IMR-90 (cell line): ENCODE measurements at regions not wholly inside any gene's neighbourhood (a gene's known extent, or its start where the extent isn't known, plus 50 kb on each side); places are given as distances from the start of the nearest gene placed in this dataset.

Experiments used
- ATAC-seq: fragments of 200-7000 bp; cut with Tn5 transposase; 2 replicates; pipeline ENCODE4 v1.9.1; 2020; ENCODE audit warnings: low read depth, mild to moderate bottlenecking, moderate library complexity
- BruUV-seq: library from RNA; stranded (reverse); fragments of 400-500 nt; replicated peaks from 2 replicates; lab custom pipeline; 2021; lab: Mats Ljungman, UMichigan
- CTCF ChIA-PET: fragments of 300-600 bp; formaldehyde crosslinking; extraction: SDS; loops from one replicate; lab custom pipeline; 2021; ENCODE audit warnings: antibody characterized with exemption; lab: Yijun Ruan, JAX
- POLR2A ChIA-PET: fragments of 300-600 bp; sonication (Branson Sonifier 250); formaldehyde crosslinking; loops from one replicate; lab custom pipeline; 2022; ENCODE audit warnings: antibody characterized with exemption; ENCODE audit not compliant: unreplicated experiment; lab: Charles Lee
- DNase-seq: peaks from one replicate; pipeline ENCODE4 v3.0.0; 2013
- H2AFZ ChIP-seq: replicated peaks from 2 replicates; pipeline ENCODE3; 2013; ENCODE audit warnings: low read length, mild to moderate bottlenecking; ENCODE audit not compliant: poor library complexity
- H2AK5ac ChIP-seq: 2 replicates; pipeline ENCODE4 v1.6.1; 2013; ENCODE audit warnings: low read depth, low read length, inconsistent platforms
- H2AK9ac ChIP-seq: replicated peaks from 2 replicates; pipeline ENCODE3; 2013; ENCODE audit warnings: mild to moderate bottlenecking, low read depth, low read length, moderate library complexity; ENCODE audit not compliant: poor library complexity
- H2BK120ac ChIP-seq: 2 replicates; pipeline ENCODE4 v1.6.1; 2013; ENCODE audit warnings: low read depth, low read length, inconsistent platforms
- H2BK15ac ChIP-seq: 3 replicates; pipeline ENCODE4 v1.6.1; 2013; ENCODE audit warnings: low read depth, low read length, inconsistent platforms
- H2BK20ac ChIP-seq: 2 replicates; pipeline ENCODE4 v1.6.1; 2013; ENCODE audit warnings: low read depth, mild to moderate bottlenecking, inconsistent platforms, low read length, moderate library complexity
- H2BK5ac ChIP-seq: 2 replicates; pipeline ENCODE4 v1.6.1; 2013; ENCODE audit warnings: mild to moderate bottlenecking, low read depth, low read length, inconsistent platforms; ENCODE audit not compliant: poor library complexity, severe bottlenecking
- H3K14ac ChIP-seq: replicated peaks from 2 replicates; pipeline ENCODE4 v1.6.1; 2013; ENCODE audit warnings: low read depth, low read length, inconsistent platforms
- H3K18ac ChIP-seq: 2 replicates; pipeline ENCODE4 v1.6.1; 2013; ENCODE audit warnings: low read depth, low read length, control low read depth
- H3K23ac ChIP-seq: 2 replicates; pipeline ENCODE4 v1.6.1; 2013; ENCODE audit warnings: low read depth, low read length, inconsistent platforms
- H3K27ac ChIP-seq: 2 replicates; pipeline ENCODE4 v1.5.1; 2013; ENCODE audit warnings: mild to moderate bottlenecking, control low read depth, low read length; ENCODE audit not compliant: insufficient read depth
- H3K27me3 ChIP-seq: 2 replicates; pipeline ENCODE4 v1.6.1; 2013; ENCODE audit warnings: low read length; ENCODE audit not compliant: control insufficient read depth, insufficient read depth
- H3K36me3 ChIP-seq: 2 replicates; pipeline ENCODE4 v1.6.1; 2013; ENCODE audit warnings: low read length, mixed read lengths; ENCODE audit not compliant: control insufficient read depth, insufficient read depth
- H3K4ac ChIP-seq: 2 replicates; pipeline ENCODE4 v1.6.1; 2013; ENCODE audit warnings: low read depth, low read length, inconsistent platforms
- H3K4me1 ChIP-seq: 2 replicates; pipeline ENCODE4 v1.6.1; 2013; ENCODE audit warnings: low read length, mixed read lengths; ENCODE audit not compliant: control insufficient read depth, insufficient read depth
- H3K4me2 ChIP-seq: 2 replicates; pipeline ENCODE4 v1.6.1; 2013; ENCODE audit warnings: low read depth, mild to moderate bottlenecking, control low read depth, low read length, moderate library complexity
- H3K4me3 ChIP-seq: 2 replicates; pipeline ENCODE4 v1.5.1; 2013; ENCODE audit warnings: low read depth, mild to moderate bottlenecking, control low read depth, low read length, moderate library complexity; ENCODE audit not compliant: insufficient read depth
- H3K56ac ChIP-seq: 2 replicates; pipeline ENCODE4 v1.6.1; 2013; ENCODE audit warnings: low read length, inconsistent platforms; ENCODE audit not compliant: insufficient read depth; ENCODE audit errors: extremely low read depth
- H3K79me1 ChIP-seq, 2 experiments: 2 replicates each; pipeline ENCODE4 v1.6.1; 2013; ENCODE audit warnings: low read length in 2 of 2, inconsistent platforms in 1 of 2, low read depth in 1 of 2
- H3K9ac ChIP-seq: 2 replicates; pipeline ENCODE4 v1.6.1; 2013; ENCODE audit warnings: low read depth, low read length, control low read depth
- H3K9me1 ChIP-seq: 2 replicates; pipeline ENCODE4 v1.6.1; 2013; ENCODE audit warnings: low read length, inconsistent platforms; ENCODE audit not compliant: insufficient read depth
- H3K9me3 ChIP-seq: 2 replicates; pipeline ENCODE4 v1.6.1; 2013; ENCODE audit warnings: low read length; ENCODE audit not compliant: control insufficient read depth, insufficient read depth
- H4K20me1 ChIP-seq: 2 replicates; pipeline ENCODE4 v1.6.1; 2013; ENCODE audit warnings: low read length, inconsistent platforms; ENCODE audit not compliant: insufficient read depth
- H4K5ac ChIP-seq: 2 replicates; pipeline ENCODE4 v1.6.1; 2013; ENCODE audit warnings: mild to moderate bottlenecking, low read depth, low read length, control low read depth
- H4K8ac ChIP-seq, 2 experiments: 2 replicates each; pipeline ENCODE4 v1.6.1; 2013; ENCODE audit warnings: low read depth in 2 of 2, low read length in 2 of 2, control low read depth in 1 of 2, inconsistent platforms in 1 of 2
- H4K91ac ChIP-seq: 2 replicates; pipeline ENCODE4 v1.6.1; 2013; ENCODE audit warnings: low read depth, low read length, inconsistent platforms; ENCODE audit not compliant: insufficient read depth
- BHLHE40 ChIP-seq: fragments of 150-350 bp; IDR thresholded peaks from 2 replicates; pipeline ENCODE4 v1.6.1; 2016; ENCODE audit warnings: mild to moderate bottlenecking, low read depth, low read length
- CHD1 ChIP-seq: IDR thresholded peaks from 2 replicates; pipeline ENCODE4 v1.6.1; 2012; ENCODE audit warnings: low read depth, low read length, improper control_type of control experiment
- ELK1 ChIP-seq: fragments of 150-350 bp; IDR thresholded peaks from 2 replicates; pipeline ENCODE4 v1.6.1; 2016; ENCODE audit warnings: low read depth, mild to moderate bottlenecking, low read length, moderate library complexity, borderline replicate concordance
- MAFK ChIP-seq: IDR thresholded peaks from 2 replicates; pipeline ENCODE4 v1.6.1; 2012; ENCODE audit warnings: low read depth, low read length, improper control_type of control experiment
- NFE2L2 ChIP-seq: fragments of 150-350 bp; IDR thresholded peaks from 2 replicates; pipeline ENCODE4 v1.6.1; 2016; ENCODE audit warnings: low read depth, mild to moderate bottlenecking, low read length
- POLR2A ChIP-seq: IDR thresholded peaks from 2 replicates; pipeline ENCODE4 v1.6.1; 2012; ENCODE audit warnings: mild to moderate bottlenecking, low read depth, low read length
- RAD21 ChIP-seq: IDR thresholded peaks from 2 replicates; pipeline ENCODE4 v1.6.1; 2012; ENCODE audit warnings: low read length, improper control_type of control experiment
- RCOR1 ChIP-seq: IDR thresholded peaks from 2 replicates; pipeline ENCODE4 v1.6.1; 2012; ENCODE audit warnings: mild to moderate bottlenecking, low read length, improper control_type of control experiment; ENCODE audit not compliant: insufficient replicate concordance
- RFX5 ChIP-seq: IDR thresholded peaks from 2 replicates; pipeline ENCODE4 v1.8.0; 2012; ENCODE audit warnings: low read depth, mild to moderate bottlenecking, low read length, moderate library complexity
- WGBS, 2 experiments: methylation state at CpG; one replicate each; pipeline versions ENCODE4 v1.1.5 to v1.1.7; 2013; ENCODE audit warnings: missing lambda C conversion rate in 2 of 2; ENCODE audit not compliant: insufficient read length in 1 of 2; ENCODE audit errors: extremely low coverage in 2 of 2; 5-methylcytosine and 5-hydroxymethylcytosine counted together
- dilution Hi-C: fragments of 300-500 bp; cut with HindIII; formaldehyde crosslinking; loops from one replicate; pipeline ENCODE4 v1.14.3; 2018; ENCODE audit warnings: low sequenced_read_pairs; ENCODE audit not compliant: unreplicated experiment
- in situ Hi-C: fragments of 300-500 bp; cut with MboI; formaldehyde crosslinking; loops from 3 replicates; pipeline ENCODE4 v1.14.3; 2019; ENCODE audit warnings: low sequenced_read_pairs, inconsistent platforms, mixed read lengths
- intact Hi-C: fragments of 100-400 bp; cut with micrococcal nuclease; formaldehyde crosslinking; loops from 2 replicates; pipeline ENCODE4 v1.10.0; 2022

- Histone ChIP-seq H3K9ac (no peak overlapping the region), H2AK5ac (no peak overlapping the region), H3K4me2 (no peak overlapping the region), H3K18ac (no peak overlapping the region), H3K9me1 (no peaks in the 10 kb centered on the region), H4K20me1 (no peaks in the 10 kb centered on the region), H3K23ac (no peak overlapping the region), H2BK5ac (no peak overlapping the region), H4K91ac (no peak overlapping the region), H3K27me3 (peaks cover 13% of the 10 kb centered on the region), H2BK120ac (no peak overlapping the region), H3K4me3 (no peak overlapping the region), H2AK9ac (no peak overlapping the region), H3K14ac (no peak overlapping the region), H3K79me1 (no peaks in the 10 kb centered on the region), H4K5ac (no peak overlapping the region), H2BK20ac (no peak overlapping the region), H3K4me1 (no peaks in the 10 kb centered on the region), H3K4ac (no peak overlapping the region), H3K27ac (no peak overlapping the region), H2BK15ac (no peak overlapping the region), H4K8ac (no peak overlapping the region), H3K36me3 (no peaks in the 10 kb centered on the region), H3K56ac (no peak overlapping the region), H3K9me3 (no peaks in the 10 kb centered on the region), H2AFZ (no peak overlapping the region)
- dilution Hi-C loops (no loop called here), intact Hi-C loops (no loop called here), in situ Hi-C loops (no loop called here)
- WGBS, 2 experiments, result no CpG with 5 or more reads among the region's 5 CpGs
- POLR2A ChIA-PET, result no interaction called here
- no peak for ATAC-seq
- no peak for DNase-seq
- CTCF ChIA-PET, result no interaction called here
- BruUV-seq, result no TSS peak
- TF ChIP-seq NFE2L2, result no peak
- TF ChIP-seq RFX5, result no peak
- TF ChIP-seq CHD1, result no peak
- no peak for TF ChIP-seq RAD21
- TF ChIP-seq MAFK, result no peak
- TF ChIP-seq POLR2A, result no peak
- TF ChIP-seq BHLHE40, result no peak
- TF ChIP-seq ELK1, result no peak
- TF ChIP-seq RCOR1, result no peak
Measured at GRCh38 chr6:15824811-15825210, 162.0 kb upstream of the DTNBP1 start.
